K562 (cell line): ENCODE measurements at regions not wholly inside any gene's neighbourhood (a gene's known extent, or its start where the extent isn't known, plus 50 kb on each side); places are given as distances from the start of the nearest gene placed in this dataset.

Experiments used
- ATAC-seq: fragments of 200-7000 bp; cut with Tn5 transposase; 3 replicates; pipeline ENCODE4 v1.9.1; 2020; ENCODE audit warnings: moderate library complexity
- BruUV-seq: library from RNA; stranded (reverse); fragments of 400-500 nt; replicated peaks from 2 replicates; lab custom pipeline; 2021; lab: Mats Ljungman, UMichigan
- CTCF ChIA-PET: fragments of 300-600 bp; formaldehyde crosslinking; extraction: SDS; loops from one replicate; lab custom pipeline; 2021; ENCODE audit warnings: low intra/inter-chr PET ratio; lab: Yijun Ruan, JAX
- POLR2A ChIA-PET: fragments of 300-600, 350-650 bp; sonication (Branson Sonifier 250); formaldehyde crosslinking; extraction: SDS; loops from one replicate; lab custom pipeline; 2021; ENCODE audit warnings: antibody characterized with exemption, inconsistent platforms; lab: Yijun Ruan, JAX
- DNase-seq, 4 experiments: peaks; one replicate each; pipeline versions ENCODE4 v3.0.0 to v3.0.0-alpha.2; 2011 to 2018; ENCODE audit warnings: low spot score in 3 of 4, mixed read lengths in 3 of 4; ENCODE audit errors: extremely low read depth in 1 of 4
- FAIRE-seq: peaks from 2 replicates; lab custom pipeline; 2011; peaks lifted over from hg19 to GRCh38; lab: Jason Lieb, UNC
- H2AFZ ChIP-seq: 2 replicates; pipeline ENCODE4 v1.6.0; 2011; ENCODE audit warnings: low read depth, low read length, control low read depth, inconsistent platforms
- H3K27ac ChIP-seq: fragments of 200-600 bp; 3 replicates; pipeline ENCODE4 v1.8.0; 2011; ENCODE audit warnings: low read depth, mild to moderate bottlenecking, control low read depth, inconsistent platforms, low read length, moderate library complexity, mixed read lengths; ENCODE audit errors: extremely low read depth
- H3K27me3 ChIP-seq, 2 experiments: fragments of 300-600 bp in 1 of 2; 2 replicates in 1 of 2; 3 replicates in 1 of 2; pipeline versions ENCODE4 v1.6.0 to v1.8.0; 2011; ENCODE audit warnings: inconsistent platforms in 2 of 2, low read length in 2 of 2, mild to moderate bottlenecking in 1 of 2, mixed read lengths in 1 of 2, moderate library complexity in 1 of 2; ENCODE audit not compliant: control insufficient read depth in 2 of 2, insufficient read depth in 2 of 2
- H3K36me3 ChIP-seq: fragments of 300-600 bp; 3 replicates; pipeline ENCODE4 v1.8.0; 2011; ENCODE audit warnings: mild to moderate bottlenecking, low read length, inconsistent platforms; ENCODE audit not compliant: control insufficient read depth, insufficient read depth
- H3K4me1 ChIP-seq, 2 experiments: fragments of 200-600 bp in 1 of 2; replicated peaks in 1 of 2; 2 replicates in 1 of 2; 3 replicates in 1 of 2; pipeline versions ENCODE4 v1.5.1 to v1.8.0; 2011; ENCODE audit warnings: inconsistent platforms in 2 of 2, low read length in 2 of 2, mild to moderate bottlenecking in 1 of 2, mixed read lengths in 1 of 2, moderate library complexity in 1 of 2; ENCODE audit not compliant: control insufficient read depth in 2 of 2, insufficient read depth in 2 of 2
- H3K4me2 ChIP-seq: 2 replicates; pipeline ENCODE4 v1.6.1; 2011; ENCODE audit warnings: low read length, control low read depth, inconsistent platforms, mixed read lengths; ENCODE audit not compliant: insufficient read depth
- H3K4me3 ChIP-seq: fragments of 200-600 bp; sonication (generic), shearing (Covaris generic); 2 replicates; pipeline ENCODE4 v1.5.1; 2016; ENCODE audit warnings: control low read depth, inconsistent platforms
- H3K79me2 ChIP-seq: fragments of 200-600 bp; 3 replicates; pipeline ENCODE4 v1.8.0; 2011; ENCODE audit warnings: low read length, inconsistent platforms; ENCODE audit not compliant: control insufficient read depth, insufficient read depth
- H3K9ac ChIP-seq, 2 experiments: 2 replicates each; pipeline versions ENCODE4 v1.6.0 to v1.6.1; 2011; ENCODE audit warnings: low read depth in 2 of 2, low read length in 2 of 2, control low read depth in 1 of 2, inconsistent platforms in 1 of 2, mild to moderate bottlenecking in 1 of 2, mixed read lengths in 1 of 2; ENCODE audit not compliant: insufficient read depth in 1 of 2
- H3K9me1 ChIP-seq: one replicate; pipeline ENCODE4 v1.6.0; 2011; ENCODE audit warnings: inconsistent platforms, mild to moderate bottlenecking, low read length, moderate library complexity; ENCODE audit not compliant: control insufficient read depth, insufficient read depth
- H3K9me3 ChIP-seq: replicated peaks from 2 replicates; pipeline ENCODE4 v1.5.1; 2011; ENCODE audit warnings: low read depth, low read length, inconsistent platforms; ENCODE audit not compliant: control insufficient read depth, insufficient read depth
- H4K20me1 ChIP-seq: replicated peaks from 2 replicates; pipeline ENCODE4 v1.6.1; 2011; ENCODE audit warnings: low read length, inconsistent platforms, mixed read lengths; ENCODE audit not compliant: control insufficient read depth, insufficient read depth
- DPF2 ChIP-seq: fragments of 450-650 bp; IDR thresholded peaks from 2 replicates; pipeline ENCODE4 v1.6.1; 2016
- MEIS2 ChIP-seq: fragments of 450-650 bp; IDR thresholded peaks from 2 replicates; pipeline ENCODE4 v1.6.1; 2014; ENCODE audit warnings: mild to moderate bottlenecking; ENCODE audit not compliant: partially characterized antibody
- MGA ChIP-seq: fragments of 450-650 bp; IDR thresholded peaks from 2 replicates; pipeline ENCODE4 v1.6.1; 2016; ENCODE audit warnings: mild to moderate bottlenecking, moderate library complexity
- PBX2 ChIP-seq, 2 experiments: IDR thresholded peaks in 1 of 2; conservative IDR thresholded peaks in 1 of 2; 2 replicates each; pipeline ENCODE4 v1.6.1; 2016; ENCODE audit warnings: low read depth in 2 of 2, mild to moderate bottlenecking in 1 of 2, missing compliant biosample characterization in 1 of 2, missing genetic modification characterization in 1 of 2, moderate library complexity in 1 of 2
- SIX5 ChIP-seq, 2 experiments: IDR thresholded peaks; 2 replicates each; pipeline ENCODE4 v1.6.1; 2011; ENCODE audit warnings: low read length in 2 of 2, borderline replicate concordance in 1 of 2, low read depth in 1 of 2, mild to moderate bottlenecking in 1 of 2, moderate library complexity in 1 of 2; ENCODE audit not compliant: insufficient read depth in 1 of 2
- WGBS: fragments of 100-300 bp; shearing (Covaris generic); methylation state at CpG from one replicate; pipeline ENCODE4 v1.1.6; 2016; ENCODE audit warnings: low coverage, mixed read lengths; ENCODE audit not compliant: insufficient coverage; ENCODE audit errors: missing lambda C conversion rate; 5-methylcytosine and 5-hydroxymethylcytosine counted together
- in situ Hi-C: fragments of 300-500 bp; cut with MboI; formaldehyde crosslinking; loops from 4 replicates; pipeline ENCODE4 v1.15.0; 2018; ENCODE audit warnings: inconsistent platforms, mixed read lengths
- intact Hi-C: fragments of 100-400 bp; cut with micrococcal nuclease; formaldehyde crosslinking; loops from 2 replicates; pipeline ENCODE4 v1.14.2; 2022
- TF ChIP-seq, protein P1 (sequence below): fragments of 450-650 bp; IDR thresholded peaks from 2 replicates; pipeline ENCODE4 v1.6.1; 2016

- Histone ChIP-seq H3K79me2 (no peaks in the 10 kb centered on the region), H2AFZ (no peak overlapping the region), H3K4me1 (no peaks in the 10 kb centered on the region), H3K9me1 (no peaks in the 10 kb centered on the region), H3K4me2 (no peak overlapping the region), H3K9me3 (no peaks in the 10 kb centered on the region), H3K27me3 (no peaks in the 10 kb centered on the region), H3K9ac (no peak overlapping the region), H3K27ac (no peak overlapping the region), H3K36me3 (no peaks in the 10 kb centered on the region), H4K20me1 (no peaks in the 10 kb centered on the region), H3K4me3 (no peak overlapping the region)
- ATAC-seq (no peak), FAIRE-seq (no peak), DNase-seq (no peak)
- in situ Hi-C loops (no loop called here), intact Hi-C loops (no loop called here)
- 12% methylated on average over 7 of the region's 7 CpGs for WGBS
- POLR2A ChIA-PET: no interaction called here
- CTCF ChIA-PET: no interaction called here
- BruUV-seq: no TSS peak
- TF ChIP-seq SIX5 (IDR thresholded peaks at IDR 0.05; ENCODE audit: borderline replicate concordance in 1 of 2, insufficient read depth in 1 of 2, low read depth in 1 of 2, low read length in 2 of 2) (no peak), MGA (no peak), MEIS2 (peak; percentile 69), PBX2 (CRISPR knock-in tag; IDR thresholded peaks at IDR 0.05; ENCODE audit: low read depth) (no peak), PBX2 (tag; conservative IDR thresholded peaks at IDR 0.05; ENCODE audit: low read depth) (peak; percentile 53; the same call in 1 of the 2 replicates), DPF2 (no peak)
- TF ChIP-seq, protein P1, sequence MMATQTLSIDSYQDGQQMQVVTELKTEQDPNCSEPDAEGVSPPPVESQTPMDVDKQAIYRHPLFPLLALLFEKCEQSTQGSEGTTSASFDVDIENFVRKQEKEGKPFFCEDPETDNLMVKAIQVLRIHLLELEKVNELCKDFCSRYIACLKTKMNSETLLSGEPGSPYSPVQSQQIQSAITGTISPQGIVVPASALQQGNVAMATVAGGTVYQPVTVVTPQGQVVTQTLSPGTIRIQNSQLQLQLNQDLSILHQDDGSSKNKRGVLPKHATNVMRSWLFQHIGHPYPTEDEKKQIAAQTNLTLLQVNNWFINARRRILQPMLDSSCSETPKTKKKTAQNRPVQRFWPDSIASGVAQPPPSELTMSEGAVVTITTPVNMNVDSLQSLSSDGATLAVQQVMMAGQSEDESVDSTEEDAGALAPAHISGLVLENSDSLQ: peak; percentile 38; the same call in 1 of the 2 replicates
Measured at GRCh38 chr2:58981237-58981636, 740.1 kb upstream of the FANCL start.
